CD4-positive, alpha-beta T cell treated with Interleukin-10 for 1 hour (primary cell): ENCODE measurements at regions not wholly inside any gene's neighbourhood (a gene's known extent, or its start where the extent isn't known, plus 50 kb on each side); places are given as distances from the start of the nearest gene placed in this dataset.

Experiments
- DNase-seq: peaks from one replicate; pipeline ENCODE4 v3.0.0-alpha.2; 2020

DNA sequence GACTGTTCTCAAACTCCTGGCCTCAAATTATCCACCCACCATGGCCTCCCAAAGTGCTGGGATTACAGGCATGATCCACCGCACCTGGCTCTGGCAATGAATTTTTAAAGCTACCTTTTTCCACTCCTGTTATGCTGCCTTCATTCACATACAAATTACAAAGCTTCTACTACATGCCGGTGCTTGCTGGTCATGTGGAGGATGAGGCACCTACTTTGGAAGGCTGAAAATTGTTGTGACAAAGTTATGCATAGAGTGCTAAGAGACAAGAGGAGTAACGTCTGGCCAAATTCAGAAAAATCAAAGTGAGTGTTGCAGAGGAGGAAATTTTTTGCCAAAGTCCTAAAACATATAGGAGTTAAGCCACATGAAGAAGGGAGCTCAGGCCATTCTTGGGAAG lies 191.7 kb upstream of the PPFIA2 start:
- no peak for DNase-seq

DNA sequence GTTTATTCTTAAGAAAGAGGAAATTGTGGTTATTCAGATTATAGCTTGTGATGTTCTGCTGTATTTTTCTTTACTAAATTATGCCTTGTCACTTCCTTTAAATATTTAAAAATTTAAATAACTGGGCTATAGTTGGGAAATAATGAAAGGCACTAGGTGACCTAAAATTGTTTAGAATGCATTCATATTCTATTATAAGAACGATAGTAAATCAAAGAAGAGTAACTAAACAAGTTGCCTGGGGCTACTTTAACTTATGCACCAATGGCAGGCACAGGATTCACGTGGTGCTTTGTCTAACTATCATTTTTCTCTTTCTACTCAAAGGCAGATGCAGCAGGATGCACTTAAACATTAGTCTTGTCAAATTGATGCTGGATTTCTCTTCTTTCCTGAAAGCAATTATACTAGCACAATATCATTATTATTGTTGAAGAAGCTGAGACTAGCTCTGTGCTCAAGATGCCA lies 190.7 kb upstream of the PPFIA2 start:
- DNase-seq = no peak

GRCh38 chr12:81949416-81949815 lies 190.3 kb upstream of the PPFIA2 start:
- no peak for DNase-seq

GRCh38 chr12:81944886-81945285 lies 185.7 kb upstream of the PPFIA2 start:
- no peak for DNase-seq

DNA sequence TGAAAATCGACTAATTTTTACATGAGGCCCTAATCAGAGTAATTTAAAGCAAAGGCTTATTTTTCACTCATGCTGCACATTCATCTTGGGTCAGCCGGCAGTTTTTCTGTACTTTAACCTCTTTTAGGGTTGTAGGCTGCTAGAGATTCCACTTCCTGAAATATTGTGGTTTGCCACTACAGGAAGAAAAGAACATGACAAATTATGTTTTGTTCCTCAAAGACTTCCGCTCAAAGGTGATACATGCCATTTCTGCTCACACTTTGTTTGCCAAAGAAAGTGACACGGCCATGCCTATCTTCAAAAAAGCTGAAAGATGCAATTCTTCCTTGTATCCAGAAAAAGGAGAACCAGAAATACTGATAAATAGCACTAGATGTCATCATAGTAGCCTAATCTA lies 183.4 kb upstream of the PPFIA2 start:
- DNase-seq = peak; percentile 33

- DNase-seq = no peak
These were observed 170.9 kb upstream of the PPFIA2 start for GRCh38 chr12:81930037-81930436.

- DNase-seq = no peak
These were observed 137.6 kb upstream of the PPFIA2 start for GRCh38 chr12:81896771-81897170.

DNA sequence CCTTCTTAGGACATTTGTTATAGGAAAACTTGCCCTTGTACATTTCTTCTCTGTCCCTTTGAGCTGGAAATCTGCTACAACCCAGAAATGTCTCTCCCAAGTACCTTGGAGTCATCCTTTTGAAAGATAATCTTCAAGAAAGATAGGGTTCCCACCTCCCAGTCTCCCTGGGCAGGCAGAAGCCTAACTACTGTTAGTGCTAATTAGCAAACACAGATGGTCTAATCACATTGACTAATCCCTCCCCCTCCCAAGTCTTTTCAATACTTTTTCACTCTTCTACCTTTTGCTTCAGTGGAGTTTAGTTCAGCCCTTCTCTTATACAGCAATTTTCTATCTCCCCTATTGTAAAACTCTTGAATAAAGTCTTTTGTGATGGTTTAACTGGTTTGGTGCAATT lies 129.8 kb upstream of the PPFIA2 start:
- DNase-seq = no peak

GRCh38 chr12:81888106-81888740 lies 129.1 kb upstream of the PPFIA2 start:
- no peak for DNase-seq

DNA sequence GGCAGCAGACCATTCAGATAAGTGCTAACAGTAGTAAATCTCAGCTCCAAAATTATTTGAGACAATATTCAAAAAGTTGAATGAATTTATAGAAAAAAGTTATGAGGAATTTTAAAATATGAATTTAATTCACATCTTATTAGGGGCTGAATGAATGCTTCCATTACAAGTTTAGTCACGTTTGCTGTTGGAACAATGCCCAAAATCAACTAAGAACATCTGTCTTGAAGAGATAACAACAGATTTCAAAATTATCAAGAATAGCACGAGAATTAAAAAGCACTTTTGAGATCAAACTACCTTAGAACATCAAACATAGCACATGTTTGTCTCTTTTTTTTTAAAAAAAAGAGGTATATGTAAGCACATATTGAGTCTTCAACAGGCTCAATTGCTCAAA lies 115.4 kb upstream of the PPFIA2 start:
- no peak for DNase-seq

GRCh38 chr12:81874166-81874565 lies 115.0 kb upstream of the PPFIA2 start:
- DNase-seq = no peak

DNA sequence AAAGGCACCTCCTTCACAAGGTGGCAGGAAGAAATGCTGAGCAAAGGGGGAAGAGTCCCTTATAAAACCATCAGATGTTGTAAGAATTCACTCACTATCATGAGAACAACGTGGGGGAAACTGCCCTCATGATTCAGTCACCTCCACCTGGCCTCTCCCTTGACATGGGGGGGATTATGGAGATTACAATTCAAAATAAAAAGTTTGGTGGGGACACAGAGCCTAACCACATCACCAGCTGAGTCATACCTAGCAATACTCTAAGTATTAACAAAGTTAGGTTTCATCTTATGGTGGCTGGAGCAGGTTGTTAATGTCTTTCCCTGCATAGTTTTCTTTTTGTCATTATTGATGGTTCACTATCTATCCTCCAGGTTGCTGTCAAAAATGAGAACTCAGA lies 113.2 kb upstream of the PPFIA2 start:
- DNase-seq = no peak

GRCh38 chr12:81866081-81866480 lies 106.9 kb upstream of the PPFIA2 start:
- DNase-seq = no peak

GRCh38 chr12:81863406-81863805 lies 104.3 kb upstream of the PPFIA2 start:
- DNase-seq = no peak

DNA sequence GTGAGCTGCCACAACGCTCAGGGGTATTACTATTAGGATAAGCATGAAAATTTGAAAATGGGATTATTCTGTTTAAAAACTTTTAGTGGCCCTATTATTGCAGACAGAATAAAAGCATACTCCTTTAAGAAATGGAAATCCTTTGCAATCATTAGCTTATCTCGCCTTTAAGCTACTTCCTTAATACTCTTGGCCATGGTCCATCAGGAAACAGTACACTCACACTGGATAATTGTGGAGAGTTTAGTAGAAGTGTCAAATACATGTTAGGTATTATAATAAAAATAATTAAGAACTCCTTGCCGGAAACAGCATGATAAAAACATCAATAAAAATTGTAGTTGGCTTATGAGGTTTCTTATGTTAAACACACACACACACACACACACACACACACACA lies 100.4 kb upstream of the PPFIA2 start:
- no peak for DNase-seq

DNA sequence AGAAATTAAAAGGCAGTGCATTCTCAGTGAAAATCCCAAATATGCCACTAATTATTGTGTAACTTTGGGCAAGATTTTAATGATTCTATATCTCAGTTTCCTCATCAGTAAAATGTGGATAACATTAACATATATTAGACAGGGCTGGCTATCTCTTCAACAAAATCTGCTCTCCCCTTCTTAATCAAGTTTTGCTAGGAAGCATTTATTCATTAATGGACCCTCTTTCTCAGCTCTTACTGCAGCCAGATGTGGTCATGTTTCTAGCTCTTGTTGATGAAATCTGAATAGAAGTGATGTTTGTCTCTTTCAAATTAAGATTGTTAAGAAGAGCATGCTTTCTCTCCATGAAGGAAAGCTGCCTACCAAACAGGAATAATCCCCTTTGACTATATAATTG lies 84.4 kb upstream of the PPFIA2 start:
- no peak for DNase-seq

- DNase-seq = no peak
These were observed 76.6 kb upstream of the PPFIA2 start for GRCh38 chr12:81835783-81836182.

- no peak for DNase-seq
These were observed 61.0 kb upstream of the PPFIA2 start for GRCh38 chr12:81819991-81820633.

DNA sequence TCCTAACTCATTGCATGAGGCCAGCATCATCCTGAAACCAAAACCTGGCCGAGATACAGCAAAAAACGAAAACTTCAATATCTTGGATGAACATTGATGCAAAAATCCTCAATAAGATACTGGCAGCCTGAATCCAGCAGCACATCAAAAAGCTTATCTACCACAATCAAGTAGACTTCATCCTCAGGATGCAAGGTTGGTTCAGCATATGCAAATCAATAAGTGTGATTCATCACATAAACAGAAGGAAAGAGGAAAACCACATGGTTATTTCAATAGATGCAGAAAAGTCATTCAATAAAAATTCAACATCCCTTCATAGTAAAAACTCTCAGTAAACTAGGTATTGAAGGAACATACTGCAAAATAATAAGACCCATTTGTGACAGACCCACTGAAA lies 56.5 kb upstream of the PPFIA2 start:
- no peak for DNase-seq

- no peak for DNase-seq
These were observed 52.6 kb upstream of the PPFIA2 start for GRCh38 chr12:81811778-81812125.

- no peak for DNase-seq
These were observed 52.1 kb upstream of the PPFIA2 start for GRCh38 chr12:81811061-81811777.

- DNase-seq = no peak
These were observed 50.9 kb upstream of the PPFIA2 start for GRCh38 chr12:81809829-81810595.

GRCh38 chr12:81809113-81809777 lies 50.1 kb upstream of the PPFIA2 start:
- DNase-seq = no peak
